Peyer's patch (tissue), 4 donors: ENCODE measurements at regions not wholly inside any gene's neighbourhood (a gene's known extent, or its start where the extent isn't known, plus 50 kb on each side); places are given as distances from the start of the nearest gene placed in this dataset.

Experiments used
- DNase-seq, 3 donors: peaks; one replicate each; pipeline ENCODE4 v3.0.0-alpha.2; 2017 to 2019
- H3K27ac ChIP-seq, 4 donors: fragments of 200-600 bp; sonication (generic); one replicate each; pipeline ENCODE4 v1.5.1; 2016 to 2019
- H3K27me3 ChIP-seq, 2 donors: fragments of 200-600 bp; sonication (generic); one replicate each; pipeline ENCODE4 v1.5.1; 2019
- H3K36me3 ChIP-seq, 3 donors: fragments of 200-600 bp; sonication (generic); one replicate each; pipeline ENCODE4 v1.5.1; 2016 to 2019
- H3K4me1 ChIP-seq, 4 donors: fragments of 200-600 bp; sonication (generic); one replicate each; pipeline ENCODE4 v1.5.1; 2016 to 2019
- H3K4me3 ChIP-seq, 4 donors: fragments of 200-600 bp; sonication (generic); 1 replicate in 3 of 4; 2 replicates in 1 of 4; pipeline ENCODE4 v1.5.1; 2016 to 2019; ENCODE audit warnings: mild to moderate bottlenecking in 1 of 4
- H3K9me3 ChIP-seq, 4 donors: fragments of 200-600 bp; sonication (generic); one replicate each; pipeline ENCODE4 v1.5.1; 2016 to 2019; ENCODE audit warnings: mild to moderate bottlenecking in 1 of 4
- CTCF ChIP-seq, 6 experiments: fragments of 450-650 bp in 4 of 6; fragments of 200-600 bp in 2 of 6; sonication (generic) in 1 of 6; IDR thresholded peaks; one replicate each; pipeline ENCODE4 v1.5.1; 2017 to 2019; ENCODE audit warnings: antibody characterized with exemption in 6 of 6, mild to moderate bottlenecking in 3 of 6, moderate library complexity in 1 of 6
- POLR2A ChIP-seq, 2 donors: fragments of 450-650 bp; IDR thresholded peaks; one replicate each; pipeline ENCODE4 v1.5.1; 2017; ENCODE audit warnings: antibody characterized with exemption in 2 of 2, mild to moderate bottlenecking in 2 of 2, moderate library complexity in 2 of 2

GRCh38 chr15:95536638-95537037, 793.9 kb upstream of the NR2F2 start:
- no peak overlapping the region for H3K4me3 ChIP-seq
- H3K36me3 ChIP-seq: no peaks in the 10 kb centered on the region
- no peak for DNase-seq
- H3K27me3 ChIP-seq: no peaks in the 10 kb centered on the region
- no peak overlapping the region for H3K27ac ChIP-seq
- H3K4me1 ChIP-seq: no peaks in the 10 kb centered on the region
- TF ChIP-seq POLR2A (IDR thresholded peaks at IDR 0.05) (no peak), CTCF (IDR thresholded peaks at IDR 0.05) (no peak)
- no peaks in the 10 kb centered on the region for H3K9me3 ChIP-seq

GRCh38 chr15:95538693-95539092, 791.8 kb upstream of the NR2F2 start:
- no peak overlapping the region for H3K27ac ChIP-seq
- no peaks in the 10 kb centered on the region for H3K9me3 ChIP-seq
- no peaks in the 10 kb centered on the region for H3K4me1 ChIP-seq
- no peak for DNase-seq
- no peaks in the 10 kb centered on the region for H3K36me3 ChIP-seq
- no peaks in the 10 kb centered on the region for H3K27me3 ChIP-seq
- TF ChIP-seq POLR2A (IDR thresholded peaks at IDR 0.05) (no peak), CTCF (IDR thresholded peaks at IDR 0.05) (no peak)
- H3K4me3 ChIP-seq: no peak overlapping the region

- no peak for TF ChIP-seq POLR2A (IDR thresholded peaks at IDR 0.05)
- no peak for TF ChIP-seq CTCF (IDR thresholded peaks at IDR 0.05)
- H3K4me3 ChIP-seq: no peak overlapping the region
- no peaks in the 10 kb centered on the region for H3K27me3 ChIP-seq
- no peaks in the 10 kb centered on the region for H3K9me3 ChIP-seq
- H3K27ac ChIP-seq: no peak overlapping the region
- no peaks in the 10 kb centered on the region for H3K36me3 ChIP-seq
- DNase-seq: no peak
- no peaks in the 10 kb centered on the region for H3K4me1 ChIP-seq
Observed at GRCh38 chr15:95541301-95541700, 789.2 kb upstream of the NR2F2 start.

DNA sequence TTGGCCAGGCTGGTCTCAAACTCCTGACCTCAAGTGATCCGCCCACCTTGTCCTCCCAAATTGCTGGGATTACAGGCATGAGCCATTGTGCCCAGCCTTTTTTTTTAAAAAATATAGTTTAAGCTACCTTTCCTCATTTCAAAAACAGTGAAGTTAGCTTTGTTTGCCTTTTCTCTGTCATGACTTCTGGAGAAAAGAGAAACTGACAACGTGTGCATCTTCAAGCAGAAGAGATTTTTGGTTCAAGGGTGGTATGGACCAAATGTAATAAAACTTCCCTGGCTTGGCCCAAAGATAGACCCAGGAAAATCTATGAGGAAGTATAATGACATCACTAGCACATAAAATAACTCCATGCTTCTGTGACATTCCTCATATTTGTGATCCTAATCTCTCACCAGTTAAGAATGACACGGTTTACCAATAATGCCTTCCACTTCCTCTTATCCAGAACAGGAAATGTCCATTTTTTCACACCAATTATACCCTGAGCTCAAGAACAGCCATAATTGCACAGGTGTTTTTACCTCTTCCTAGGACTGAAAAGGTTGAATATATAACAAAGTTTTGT, 781.2 kb upstream of the NR2F2 start:
- Histone ChIP-seq H3K4me3 (no peak overlapping the region), H3K27me3 (no peaks in the 10 kb centered on the region), H3K9me3 (no peaks in the 10 kb centered on the region), H3K4me1 (no peaks in the 10 kb centered on the region), H3K27ac (no peak overlapping the region), H3K36me3 (no peaks in the 10 kb centered on the region)
- DNase-seq: no peak
- TF ChIP-seq POLR2A (IDR thresholded peaks at IDR 0.05): no peak

GRCh38 chr15:95550702-95551101, 779.8 kb upstream of the NR2F2 start:
- no peaks in the 10 kb centered on the region for H3K9me3 ChIP-seq
- H3K4me3 ChIP-seq: no peak overlapping the region
- H3K27me3 ChIP-seq: no peaks in the 10 kb centered on the region
- no peaks in the 10 kb centered on the region for H3K36me3 ChIP-seq
- no peak for TF ChIP-seq POLR2A (IDR thresholded peaks at IDR 0.05)
- TF ChIP-seq CTCF (IDR thresholded peaks at IDR 0.05): no peak
- no peaks in the 10 kb centered on the region for H3K4me1 ChIP-seq
- DNase-seq: no peak
- H3K27ac ChIP-seq: no peak overlapping the region

GRCh38 chr15:95556225-95556624, 774.3 kb upstream of the NR2F2 start:
- Histone ChIP-seq H3K9me3 (no peaks in the 10 kb centered on the region), H3K4me3 (no peak overlapping the region), H3K27me3 (no peaks in the 10 kb centered on the region), H3K36me3 (no peaks in the 10 kb centered on the region), H3K4me1 (no peaks in the 10 kb centered on the region), H3K27ac (no peak overlapping the region)
- DNase-seq: no peak
- no peak for TF ChIP-seq CTCF (IDR thresholded peaks at IDR 0.05)
- TF ChIP-seq POLR2A (IDR thresholded peaks at IDR 0.05): no peak
